ENCODE measurements at regions not wholly inside any gene's neighbourhood (a gene's known extent, or its start where the extent isn't known, plus 50 kb on each side); places are given as distances from the start of the nearest gene placed in this dataset.

DNA sequence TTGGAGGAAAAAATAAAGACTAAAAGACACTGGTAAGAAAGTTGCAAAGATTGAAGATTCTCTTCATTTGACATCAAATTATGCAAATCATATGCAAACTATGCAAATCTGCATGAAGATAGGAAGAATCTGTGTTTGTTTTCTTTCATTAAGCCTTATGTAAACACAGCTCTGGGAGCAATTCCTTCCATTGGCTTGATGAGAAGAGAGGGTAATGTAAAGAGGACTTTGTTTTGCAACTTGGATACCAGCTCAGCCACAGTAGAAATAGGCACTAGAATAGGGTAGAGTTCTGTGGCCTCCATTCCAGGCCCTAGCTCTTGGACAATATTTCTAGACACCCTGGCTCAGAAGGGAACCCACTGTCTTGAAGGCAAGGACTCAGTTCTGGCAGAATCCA, 388.4 kb upstream of the RASGEF1B start:
- Mint-ChIP-seq H3K9me3 (peaks cover 18% of the 10 kb centered on the region), H3K27me3 (ENCODE audit: low read depth) (no peaks in the 10 kb centered on the region), H3K27ac (no peak overlapping the region), H3K36me3 (peaks cover under 1% of the 10 kb centered on the region), H3K4me3 (no peak overlapping the region), H3K4me1 (no peaks in the 10 kb centered on the region)
- TF ChIP-seq, protein P1, sequence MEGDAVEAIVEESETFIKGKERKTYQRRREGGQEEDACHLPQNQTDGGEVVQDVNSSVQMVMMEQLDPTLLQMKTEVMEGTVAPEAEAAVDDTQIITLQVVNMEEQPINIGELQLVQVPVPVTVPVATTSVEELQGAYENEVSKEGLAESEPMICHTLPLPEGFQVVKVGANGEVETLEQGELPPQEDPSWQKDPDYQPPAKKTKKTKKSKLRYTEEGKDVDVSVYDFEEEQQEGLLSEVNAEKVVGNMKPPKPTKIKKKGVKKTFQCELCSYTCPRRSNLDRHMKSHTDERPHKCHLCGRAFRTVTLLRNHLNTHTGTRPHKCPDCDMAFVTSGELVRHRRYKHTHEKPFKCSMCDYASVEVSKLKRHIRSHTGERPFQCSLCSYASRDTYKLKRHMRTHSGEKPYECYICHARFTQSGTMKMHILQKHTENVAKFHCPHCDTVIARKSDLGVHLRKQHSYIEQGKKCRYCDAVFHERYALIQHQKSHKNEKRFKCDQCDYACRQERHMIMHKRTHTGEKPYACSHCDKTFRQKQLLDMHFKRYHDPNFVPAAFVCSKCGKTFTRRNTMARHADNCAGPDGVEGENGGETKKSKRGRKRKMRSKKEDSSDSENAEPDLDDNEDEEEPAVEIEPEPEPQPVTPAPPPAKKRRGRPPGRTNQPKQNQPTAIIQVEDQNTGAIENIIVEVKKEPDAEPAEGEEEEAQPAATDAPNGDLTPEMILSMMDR (IDR thresholded peaks at IDR 0.05; ENCODE audit: unreplicated experiment) = no peak
- no peak for DNase-seq (ENCODE audit: low spot score in 2 of 2, unreplicated experiment in 2 of 2)

DNA sequence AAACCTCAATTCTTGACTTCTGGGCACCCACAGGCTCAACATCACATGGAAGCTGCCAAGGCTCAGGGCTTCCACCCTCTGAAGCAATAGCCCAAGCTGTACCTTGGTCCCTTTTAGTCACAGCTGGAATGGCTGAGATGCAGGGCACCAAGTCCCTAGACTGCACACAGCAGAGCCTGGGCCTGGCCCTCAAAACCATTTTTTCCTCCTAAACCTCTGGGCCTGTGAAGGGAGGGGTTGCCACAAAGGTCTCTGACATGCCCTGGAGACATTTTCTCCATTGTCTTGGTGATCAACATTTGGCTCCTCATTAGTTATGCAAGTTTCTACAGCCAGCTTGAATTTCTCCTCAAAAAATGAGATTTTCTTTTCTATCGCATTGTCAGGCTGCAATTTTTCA, 382.7 kb upstream of the RASGEF1B start:
- TF ChIP-seq, protein P1 (IDR thresholded peaks at IDR 0.05; ENCODE audit: unreplicated experiment) = no peak
- Mint-ChIP-seq H3K4me1 (no peaks in the 10 kb centered on the region), H3K27me3 (ENCODE audit: low read depth) (no peaks in the 10 kb centered on the region), H3K36me3 (peaks cover 8% of the 10 kb centered on the region), H3K4me3 (no peak overlapping the region), H3K9me3 (peaks cover 30% of the 10 kb centered on the region), H3K27ac (no peak overlapping the region)
- no peak for DNase-seq (ENCODE audit: low spot score in 2 of 2, unreplicated experiment in 2 of 2)

DNA sequence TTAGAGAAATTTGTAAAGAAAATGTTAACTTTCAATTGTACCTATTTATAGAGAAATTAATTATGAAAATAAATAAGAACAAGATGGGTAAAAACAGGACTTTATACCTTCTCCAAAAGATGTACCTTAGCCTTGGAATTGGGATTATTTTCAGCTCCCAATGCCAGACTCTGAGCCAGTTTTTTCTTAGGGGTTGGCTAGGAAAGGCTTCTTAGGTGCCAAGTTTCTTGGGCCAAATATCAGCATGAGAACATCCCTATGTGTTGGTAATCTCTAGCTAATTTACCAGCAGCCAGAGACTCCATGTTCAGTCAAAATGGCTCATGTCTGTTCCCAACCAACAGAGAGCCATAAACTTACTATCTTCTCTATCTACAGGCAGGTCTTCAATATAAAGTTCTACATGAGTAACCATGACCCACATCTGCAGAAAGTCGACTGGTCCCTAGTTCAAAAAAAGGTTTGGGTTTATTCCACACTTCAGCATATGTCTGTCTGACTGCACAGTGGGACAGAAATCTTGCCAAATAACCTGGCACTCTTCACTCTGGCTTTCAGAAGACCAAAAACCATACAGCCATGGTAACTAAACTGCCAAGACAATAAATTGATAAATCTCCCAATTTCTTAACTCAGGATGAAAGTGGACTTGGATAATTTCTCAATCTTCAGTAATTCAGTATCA, 380.5 kb upstream of the RASGEF1B start:
- TF ChIP-seq, protein P1 (IDR thresholded peaks at IDR 0.05; ENCODE audit: unreplicated experiment) = no peak
- Mint-ChIP-seq H3K27ac (no peak overlapping the region), H3K9me3 (peaks cover 36% of the 10 kb centered on the region), H3K4me3 (no peak overlapping the region), H3K36me3 (peaks cover 8% of the 10 kb centered on the region), H3K4me1 (no peaks in the 10 kb centered on the region), H3K27me3 (ENCODE audit: low read depth) (no peaks in the 10 kb centered on the region)
- DNase-seq (ENCODE audit: low spot score in 2 of 2, unreplicated experiment in 2 of 2) = no peak

DNA sequence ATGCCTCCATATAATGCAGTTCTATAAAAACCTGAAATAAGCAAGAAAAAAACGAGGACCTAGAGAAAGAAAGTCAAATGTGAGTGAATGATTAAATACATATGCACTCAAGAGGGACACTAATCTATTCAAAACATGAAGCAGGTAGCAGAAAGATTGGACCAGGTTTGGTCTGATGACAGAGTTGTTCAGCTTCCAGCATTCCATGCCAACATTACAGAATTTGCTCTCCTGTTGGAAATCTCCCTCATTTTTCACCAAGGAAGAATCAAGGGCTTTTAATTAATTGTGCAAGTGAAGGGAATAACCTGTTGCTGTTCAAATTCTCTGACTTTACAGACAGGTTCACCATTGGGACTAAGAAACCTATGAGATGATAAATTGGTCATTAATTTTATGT, 379.0 kb upstream of the RASGEF1B start:
- TF ChIP-seq, protein P1 (IDR thresholded peaks at IDR 0.05; ENCODE audit: unreplicated experiment) = no peak
- Mint-ChIP-seq H3K27ac (no peak overlapping the region), H3K4me1 (peaks cover under 1% of the 10 kb centered on the region), H3K36me3 (peaks cover 8% of the 10 kb centered on the region), H3K27me3 (ENCODE audit: low read depth) (no peaks in the 10 kb centered on the region), H3K9me3 (peaks cover 36% of the 10 kb centered on the region), H3K4me3 (no peak overlapping the region)
- no peak for DNase-seq (ENCODE audit: low spot score in 2 of 2, unreplicated experiment in 2 of 2)

DNA sequence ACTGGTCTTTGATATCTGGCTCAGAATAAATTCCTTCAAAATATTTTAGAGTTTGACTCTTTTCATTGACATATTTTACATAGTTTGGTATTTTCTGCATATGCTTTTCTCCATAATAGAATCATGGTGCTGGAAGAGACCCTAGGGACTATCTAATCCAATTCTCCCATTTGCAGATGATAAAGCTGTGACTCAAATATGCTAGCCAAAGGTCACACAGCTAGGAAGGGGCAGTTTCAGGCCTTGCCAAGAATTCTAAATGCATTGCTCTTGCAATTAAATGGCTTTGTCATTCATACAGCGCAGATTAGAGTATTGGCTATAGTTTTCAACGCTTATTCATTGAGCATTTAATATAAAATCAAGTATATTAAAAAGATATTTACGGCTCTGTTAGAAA, 374.1 kb upstream of the RASGEF1B start:
- DNase-seq (ENCODE audit: low spot score in 2 of 2, unreplicated experiment in 2 of 2) = no peak
- H3K36me3 Mint-ChIP-seq = no peaks in the 10 kb centered on the region
- TF ChIP-seq, protein P1 (IDR thresholded peaks at IDR 0.05; ENCODE audit: unreplicated experiment) = no peak
- peaks cover 8% of the 10 kb centered on the region for H3K9me3 Mint-ChIP-seq
- H3K27me3 Mint-ChIP-seq (ENCODE audit: low read depth) = no peaks in the 10 kb centered on the region
- peaks cover 14% of the 10 kb centered on the region for H3K4me1 Mint-ChIP-seq
- H3K4me3 Mint-ChIP-seq = no peak overlapping the region
- H3K27ac Mint-ChIP-seq = no peak overlapping the region
